ENCODE measurements at regions not wholly inside any gene's neighbourhood (a gene's known extent, or its start where the extent isn't known, plus 50 kb on each side); places are given as distances from the start of the nearest gene placed in this dataset.

DNA sequence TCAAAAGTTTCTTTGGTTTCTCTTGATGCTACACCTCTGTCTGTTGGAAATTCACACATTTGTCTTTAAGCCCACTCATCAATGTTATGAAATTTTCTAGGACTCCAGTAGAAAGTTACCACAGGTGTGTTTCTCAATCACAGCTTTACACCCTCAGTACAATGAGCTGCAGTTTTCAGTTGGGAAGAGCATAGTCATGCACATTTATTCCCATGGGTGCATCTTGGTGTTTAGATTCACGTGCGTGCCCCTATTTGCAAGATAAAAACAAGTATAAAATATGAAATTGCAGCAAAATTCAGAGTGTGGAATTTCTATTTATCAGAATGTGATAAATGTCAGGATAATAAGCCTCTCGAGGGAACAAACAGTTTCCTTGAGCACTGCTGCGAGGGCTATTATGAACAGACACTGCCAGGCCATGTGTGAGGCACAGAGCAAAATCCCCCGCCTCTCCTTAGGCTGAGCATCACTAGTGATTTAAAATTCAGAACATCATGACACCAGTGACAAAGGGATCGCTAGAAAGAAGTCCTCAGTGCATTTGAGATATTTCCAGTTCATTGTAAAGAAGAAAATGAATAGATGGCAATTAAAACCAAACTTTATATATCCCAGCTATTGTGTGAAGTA, 512.2 kb upstream of the TCF4 start:
- no peak overlapping the region for H3K4me3 Mint-ChIP-seq
- H3K27me3 Mint-ChIP-seq: peaks cover 3% of the 10 kb centered on the region
- H3K27ac Mint-ChIP-seq: no peak overlapping the region
- DNase-seq: no peak
- H3K9me3 Mint-ChIP-seq (ENCODE audit: low read depth): peaks cover 11% of the 10 kb centered on the region
- ChIA-PET CTCF (no interaction called here), POLR2A (no interaction called here)
- no peaks in the 10 kb centered on the region for H3K4me1 Mint-ChIP-seq
- intact Hi-C loops (cut with DNase I, micrococcal nuclease): no loop called here
- H3K36me3 Mint-ChIP-seq (ENCODE audit: low read depth): peaks cover 1% of the 10 kb centered on the region
- no peak for ATAC-seq

DNA sequence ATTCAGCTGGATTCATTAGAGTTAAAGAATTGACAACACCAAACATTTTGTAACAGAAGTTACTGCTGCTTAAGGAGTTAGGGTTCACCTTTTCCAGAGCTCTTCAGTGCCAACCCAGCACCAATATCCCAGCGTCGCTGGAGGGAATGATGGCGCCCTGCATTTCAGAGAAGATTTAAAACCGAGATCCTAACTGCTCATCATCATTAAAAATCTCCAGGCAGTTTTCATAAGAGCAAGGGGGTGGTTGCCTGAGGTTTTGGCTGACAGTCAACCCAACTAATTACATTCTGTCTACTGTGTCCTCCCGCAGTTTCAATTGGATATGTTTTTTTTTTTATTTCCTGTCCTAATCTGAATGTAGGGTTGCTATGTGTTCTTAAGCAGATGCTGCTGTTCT, 509.6 kb upstream of the TCF4 start:
- no peak overlapping the region for H3K27ac Mint-ChIP-seq

DNA sequence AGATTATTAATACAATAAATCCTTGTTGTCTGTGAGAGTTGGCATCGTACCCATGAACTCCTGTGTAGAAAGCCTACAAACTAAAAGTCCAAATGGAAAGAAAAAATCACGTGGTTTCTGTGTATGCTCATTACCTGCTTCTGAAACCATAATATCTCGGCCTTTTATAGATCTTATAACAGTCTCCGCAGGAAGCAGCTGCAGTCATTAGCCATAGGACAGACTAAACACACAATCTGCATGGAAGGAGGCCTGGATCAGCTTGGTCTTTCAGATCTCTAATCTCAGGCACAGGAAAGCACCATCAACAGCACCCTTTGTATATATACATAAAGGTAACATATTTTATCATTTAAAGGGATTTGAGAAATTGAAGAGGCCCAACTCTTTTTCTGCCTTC, 508.9 kb upstream of the TCF4 start:
- Mint-ChIP-seq H3K27me3 (peaks cover 2% of the 10 kb centered on the region), H3K36me3 (ENCODE audit: low read depth) (no peaks in the 10 kb centered on the region), H3K4me3 (no peak overlapping the region), H3K9me3 (ENCODE audit: low read depth) (no peaks in the 10 kb centered on the region), H3K4me1 (no peaks in the 10 kb centered on the region), H3K27ac (no peak overlapping the region)
- CTCF ChIA-PET: no interaction called here
- intact Hi-C loops (cut with DNase I, micrococcal nuclease): no loop called here
- DNase-seq (no peak), ATAC-seq (no peak)
- POLR2A ChIA-PET: no interaction called here

More for the DNA sequence above, 509.6 kb upstream of the TCF4 start:
- H3K27me3 Mint-ChIP-seq: peaks cover under 1% of the 10 kb centered on the region
- POLR2A ChIA-PET: no interaction called here
- intact Hi-C loops (cut with DNase I, micrococcal nuclease): no loop called here
- ATAC-seq (no peak), DNase-seq (no peak)
- H3K9me3 Mint-ChIP-seq (ENCODE audit: low read depth): no peaks in the 10 kb centered on the region
- H3K4me3 Mint-ChIP-seq: no peak overlapping the region
- CTCF ChIA-PET: no interaction called here
- H3K36me3 Mint-ChIP-seq (ENCODE audit: low read depth): no peaks in the 10 kb centered on the region
- no peaks in the 10 kb centered on the region for H3K4me1 Mint-ChIP-seq

DNA sequence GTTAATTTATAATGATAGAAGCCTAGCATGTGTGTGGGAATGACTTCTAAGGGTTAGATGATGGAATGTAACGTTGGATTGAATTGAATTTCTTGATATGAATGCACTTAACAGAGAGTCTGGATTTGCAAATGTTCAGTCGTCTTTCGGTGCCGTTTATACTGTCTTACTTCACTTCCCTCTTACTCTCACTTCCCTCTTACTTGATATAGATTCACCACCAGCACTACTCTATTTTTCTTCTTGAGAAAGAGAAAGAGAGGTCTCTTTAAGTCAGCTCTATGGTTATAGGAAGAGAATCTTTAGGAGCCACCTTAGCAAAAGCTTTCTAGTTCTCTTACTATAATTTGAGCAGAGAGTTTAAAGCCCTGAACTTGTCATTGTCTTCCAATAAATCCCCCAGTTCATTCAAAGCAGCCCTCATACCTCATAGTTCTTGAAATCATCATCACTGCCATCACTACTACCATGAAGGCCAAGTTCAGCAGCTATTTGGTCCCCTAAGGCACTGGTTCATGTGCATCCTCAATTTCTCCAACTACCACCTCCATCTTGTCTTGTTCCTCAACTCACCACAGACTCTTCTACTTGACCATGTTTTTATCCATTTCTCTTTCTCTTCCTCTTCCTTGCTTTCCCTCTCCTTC, 501.7 kb upstream of the TCF4 start:
- intact Hi-C loops (cut with DNase I, micrococcal nuclease): no loop called here
- Mint-ChIP-seq H3K27ac (no peak overlapping the region), H3K4me1 (no peaks in the 10 kb centered on the region), H3K27me3 (peaks cover 4% of the 10 kb centered on the region), H3K9me3 (ENCODE audit: low read depth) (no peaks in the 10 kb centered on the region), H3K36me3 (ENCODE audit: low read depth) (no peaks in the 10 kb centered on the region), H3K4me3 (no peak overlapping the region)
- DNase-seq: no peak
- ChIA-PET POLR2A (no interaction called here), CTCF (no interaction called here)
- no peak for ATAC-seq

DNA sequence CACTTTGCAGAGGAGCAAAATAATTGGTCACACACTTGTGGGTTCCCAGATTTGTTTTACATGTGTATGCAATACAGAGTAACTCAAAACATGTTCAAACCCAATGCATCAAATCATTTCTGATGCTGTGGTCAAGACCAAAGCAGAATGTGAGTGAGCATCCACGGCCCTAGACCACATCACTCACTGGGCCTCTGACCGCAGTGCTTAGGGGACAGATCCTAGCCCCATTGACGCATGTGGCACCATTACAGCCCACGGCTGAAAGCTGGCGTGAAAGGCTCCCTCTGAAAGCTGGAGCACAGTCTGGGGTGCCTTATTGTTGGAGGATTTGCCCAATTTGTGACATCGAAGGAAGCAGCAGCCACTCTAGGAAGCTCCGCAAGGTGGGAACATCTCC, 498.8 kb upstream of the TCF4 start:
- ChIA-PET POLR2A (no interaction called here), CTCF (no interaction called here)
- ATAC-seq (no peak), DNase-seq (no peak)
- Mint-ChIP-seq H3K36me3 (ENCODE audit: low read depth) (no peaks in the 10 kb centered on the region), H3K9me3 (ENCODE audit: low read depth) (no peaks in the 10 kb centered on the region), H3K27me3 (peaks cover 2% of the 10 kb centered on the region), H3K4me1 (no peaks in the 10 kb centered on the region), H3K27ac (no peak overlapping the region), H3K4me3 (no peak overlapping the region)
- intact Hi-C loops (cut with DNase I, micrococcal nuclease): no loop called here

DNA sequence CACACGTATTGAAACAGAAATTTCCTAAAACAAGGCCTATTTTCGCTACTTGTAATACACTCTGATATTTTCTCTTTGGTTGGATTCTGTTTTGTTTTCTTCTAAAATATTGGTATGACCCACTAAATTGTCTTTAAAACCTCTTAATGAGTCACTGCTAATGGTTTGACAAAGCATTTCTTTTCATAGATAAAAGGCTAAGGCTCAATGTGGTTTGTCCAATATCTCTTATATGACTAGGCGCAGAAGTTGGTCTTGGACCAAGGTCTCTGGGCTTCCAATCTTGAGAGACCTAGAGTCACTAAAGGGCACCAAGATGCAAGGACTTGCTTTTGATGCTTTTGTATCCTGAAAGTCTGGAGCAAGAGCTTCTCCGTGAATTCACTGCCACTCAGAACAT, 498.2 kb upstream of the TCF4 start:
- no peak for ATAC-seq

DNA sequence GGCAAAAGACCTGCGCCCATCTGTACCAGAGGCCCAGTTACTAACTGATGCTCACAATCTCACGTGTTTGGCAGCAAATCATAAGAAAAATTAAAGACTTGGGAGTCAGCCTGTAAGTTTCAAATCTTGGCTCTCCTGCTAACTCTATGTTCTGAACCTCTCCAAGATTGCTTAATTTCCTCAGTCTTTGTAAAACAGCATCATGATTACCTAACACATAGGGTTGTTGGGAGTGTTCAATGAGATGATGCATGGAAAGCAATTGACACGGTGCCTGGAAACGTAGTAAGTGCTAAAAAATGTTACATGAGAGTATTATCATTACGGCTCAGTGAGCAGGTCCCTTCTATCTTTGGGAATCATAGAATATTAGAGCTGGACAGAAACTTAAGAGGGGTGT, 497.6 kb upstream of the TCF4 start:
- DNase-seq (no peak), ATAC-seq (no peak)
- peaks cover 2% of the 10 kb centered on the region for H3K27me3 Mint-ChIP-seq
- CTCF ChIA-PET: no interaction called here
- H3K9me3 Mint-ChIP-seq (ENCODE audit: low read depth): peaks cover under 1% of the 10 kb centered on the region
- intact Hi-C loops (cut with DNase I, micrococcal nuclease): no loop called here
- POLR2A ChIA-PET: interaction anchor here (0.6 kb wide), 1 partner anchor 152 kb away, joined by 3 read pairs; no protein-coding TSS in a partner anchor
- H3K27ac Mint-ChIP-seq: no peak overlapping the region
- no peaks in the 10 kb centered on the region for H3K36me3 Mint-ChIP-seq (ENCODE audit: low read depth)
- H3K4me1 Mint-ChIP-seq: no peaks in the 10 kb centered on the region
- no peak overlapping the region for H3K4me3 Mint-ChIP-seq

More for the DNA sequence above, 498.2 kb upstream of the TCF4 start:
- Mint-ChIP-seq H3K4me1 (no peaks in the 10 kb centered on the region), H3K36me3 (ENCODE audit: low read depth) (no peaks in the 10 kb centered on the region), H3K27me3 (peaks cover 2% of the 10 kb centered on the region), H3K27ac (no peak overlapping the region), H3K9me3 (ENCODE audit: low read depth) (no peaks in the 10 kb centered on the region), H3K4me3 (no peak overlapping the region)
- intact Hi-C loops (cut with DNase I, micrococcal nuclease): no loop called here
- ChIA-PET POLR2A (interaction anchor here (0.6 kb wide), 1 partner anchor 153 kb away, joined by 3 read pairs; no protein-coding TSS in a partner anchor), CTCF (no interaction called here)
- DNase-seq: no peak

DNA sequence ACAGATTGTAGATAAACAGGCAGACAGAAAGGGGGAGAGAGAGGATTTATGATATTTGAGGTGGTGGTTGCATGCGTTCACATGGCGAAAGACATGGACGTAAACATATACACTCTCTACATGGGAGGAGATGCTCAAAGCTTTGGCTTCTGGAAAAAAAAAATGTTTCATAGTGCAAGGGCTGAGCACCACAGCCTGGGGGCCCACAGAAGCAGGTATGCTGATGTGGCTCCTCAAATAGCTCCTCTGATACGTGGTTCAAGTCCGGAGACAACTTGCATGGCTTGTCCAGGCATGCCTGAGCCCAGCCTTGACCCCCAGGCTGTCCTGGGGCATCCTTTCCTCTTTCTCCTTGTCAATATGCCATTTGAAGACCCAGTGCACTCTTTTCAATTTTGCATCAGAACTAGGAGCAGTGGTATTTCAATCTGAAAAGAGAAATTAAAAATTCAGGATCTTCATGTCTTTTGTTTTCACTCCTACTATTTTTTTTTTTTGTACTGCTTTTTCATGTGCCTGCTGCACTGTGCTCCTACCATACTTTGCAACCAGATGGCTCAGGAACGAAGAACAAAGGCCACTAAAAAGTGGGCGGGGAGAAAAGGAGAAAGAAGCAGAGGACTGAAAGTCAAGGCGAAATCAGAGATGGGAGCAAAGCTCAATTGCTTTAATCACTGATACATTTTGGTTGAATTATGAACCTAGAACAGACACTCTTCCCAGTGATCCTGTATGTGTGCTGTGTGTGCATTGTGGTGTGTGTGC, 495.7 kb upstream of the TCF4 start:
- DNase-seq (no peak), ATAC-seq (no peak)
- Mint-ChIP-seq H3K9me3 (ENCODE audit: low read depth) (peaks cover 1% of the 10 kb centered on the region), H3K27ac (no peak overlapping the region), H3K4me1 (no peaks in the 10 kb centered on the region), H3K27me3 (no peaks in the 10 kb centered on the region), H3K4me3 (no peak overlapping the region), H3K36me3 (ENCODE audit: low read depth) (no peaks in the 10 kb centered on the region)
- ChIA-PET CTCF (interaction anchor here (0.6 kb wide), 1 partner anchor 1701 kb away, joined by 3 read pairs; no protein-coding TSS in a partner anchor), POLR2A (no interaction called here)
- intact Hi-C loops (cut with DNase I, micrococcal nuclease): no loop called here

DNA sequence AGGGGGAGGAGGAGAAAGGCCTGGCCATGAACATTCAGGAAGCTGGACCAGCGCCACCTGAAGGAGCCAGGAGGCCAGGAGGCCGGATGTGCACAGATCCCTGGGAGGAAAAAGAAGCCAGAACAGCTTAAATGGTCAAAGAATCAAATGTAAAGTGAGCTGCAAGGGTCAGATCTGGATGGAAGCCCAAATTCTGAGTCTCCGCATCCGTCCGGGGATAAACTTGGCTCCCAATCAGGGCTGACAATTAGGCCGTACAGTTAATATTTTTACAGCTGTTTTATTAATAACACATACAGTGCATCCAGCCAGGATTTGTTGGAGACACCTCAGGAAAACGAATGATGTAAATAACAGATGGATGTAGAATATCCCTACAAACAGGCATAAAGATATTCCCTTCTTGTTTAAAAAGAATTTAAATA, 495.1 kb upstream of the TCF4 start:
- CTCF ChIA-PET: interaction anchor here (0.6 kb wide), 1 partner anchor 1702 kb away, joined by 3 read pairs; no protein-coding TSS in a partner anchor
- DNase-seq: no peak
- no peaks in the 10 kb centered on the region for H3K4me1 Mint-ChIP-seq

DNA sequence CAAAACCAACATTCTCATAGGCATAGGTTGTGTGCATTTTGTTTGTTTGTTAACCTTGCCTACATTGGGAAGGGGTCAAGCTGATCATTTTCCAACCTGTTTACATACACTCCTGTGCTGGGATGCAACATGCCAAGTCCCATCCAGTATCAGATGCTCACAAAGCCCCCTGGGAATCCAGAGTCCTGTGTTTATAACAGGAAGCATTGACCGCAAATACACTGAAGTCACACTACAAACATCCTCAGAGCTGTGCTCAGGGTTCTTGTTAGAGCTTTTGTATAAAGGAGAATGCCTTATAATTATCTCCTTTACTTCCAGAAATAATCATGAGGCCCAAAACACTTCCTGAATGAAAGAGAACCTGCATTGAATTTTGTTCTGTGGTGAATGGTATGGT, 488.7 kb upstream of the TCF4 start:
- H3K4me1 Mint-ChIP-seq: no peaks in the 10 kb centered on the region
- ChIA-PET CTCF (interaction anchor here (0.9 kb wide), 1 partner anchor 10 kb away, joined by 3 read pairs; no protein-coding TSS in a partner anchor), POLR2A (no interaction called here)
- H3K27ac Mint-ChIP-seq: no peak overlapping the region
- H3K9me3 Mint-ChIP-seq (ENCODE audit: low read depth): peaks cover 4% of the 10 kb centered on the region
- no peak overlapping the region for H3K4me3 Mint-ChIP-seq
- H3K36me3 Mint-ChIP-seq (ENCODE audit: low read depth): no peaks in the 10 kb centered on the region
- no peak for DNase-seq
- intact Hi-C loops (cut with DNase I, micrococcal nuclease): no loop called here
- H3K27me3 Mint-ChIP-seq: no peaks in the 10 kb centered on the region
- ATAC-seq: no peak

More for the DNA sequence above, 495.1 kb upstream of the TCF4 start:
- H3K9me3 Mint-ChIP-seq (ENCODE audit: low read depth): peaks cover 1% of the 10 kb centered on the region
- no peaks in the 10 kb centered on the region for H3K36me3 Mint-ChIP-seq (ENCODE audit: low read depth)
- ATAC-seq: no peak
- H3K4me3 Mint-ChIP-seq: no peak overlapping the region
- intact Hi-C loops (cut with DNase I, micrococcal nuclease): no loop called here
- no peak overlapping the region for H3K27ac Mint-ChIP-seq
- no peaks in the 10 kb centered on the region for H3K27me3 Mint-ChIP-seq
- POLR2A ChIA-PET: no interaction called here

DNA sequence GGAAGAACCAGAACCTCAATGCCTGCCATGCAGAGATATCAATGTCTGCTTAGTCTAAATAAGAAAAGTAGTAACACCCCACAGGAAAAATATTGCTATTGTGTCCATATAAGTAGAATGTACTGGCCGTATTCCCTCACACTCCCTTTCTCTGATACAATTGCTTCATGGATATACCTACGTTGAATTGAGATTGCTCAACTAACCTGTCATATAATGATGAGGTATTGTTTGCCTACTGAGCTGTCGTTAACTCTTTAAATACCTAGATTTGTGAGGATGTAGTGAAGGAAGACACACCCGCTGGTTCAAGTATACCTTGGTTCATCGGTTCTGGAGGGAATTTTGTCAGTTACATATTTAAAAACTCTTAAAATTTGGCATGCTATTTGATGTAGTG, 480.7 kb upstream of the TCF4 start:
- intact Hi-C loops (cut with DNase I, micrococcal nuclease): no loop called here
- no peak overlapping the region for H3K4me3 Mint-ChIP-seq
- no peaks in the 10 kb centered on the region for H3K27me3 Mint-ChIP-seq
- CTCF ChIA-PET: no interaction called here
- no peaks in the 10 kb centered on the region for H3K36me3 Mint-ChIP-seq (ENCODE audit: low read depth)
- POLR2A ChIA-PET: no interaction called here
- H3K9me3 Mint-ChIP-seq (ENCODE audit: low read depth): no peaks in the 10 kb centered on the region
- no peaks in the 10 kb centered on the region for H3K4me1 Mint-ChIP-seq
- no peak overlapping the region for H3K27ac Mint-ChIP-seq
- DNase-seq (no peak), ATAC-seq (no peak)

All from activated CD4-positive, alpha-beta T cell treated with anti-CD3 and anti-CD28 coated beads for 36 hours (primary cell).